GM18861 (cell line): ENCODE measurements at regions not wholly inside any gene's neighbourhood (a gene's known extent, or its start where the extent isn't known, plus 50 kb on each side); places are given as distances from the start of the nearest gene placed in this dataset.
"Not testable (repeated sequence)": the region's sequence is repeated elsewhere in the genome, so short reads cannot be mapped to it uniquely, and the experiment has no call there.

ENCODE experiments used
- ATAC-seq: cut with Tn5 transposase; IDR thresholded peaks from one replicate; pipeline ENCODE4 v1.9.1; 2021; ENCODE audit not compliant: unreplicated experiment

GRCh38 chr3:180743813-180744590 is 64.7 kb upstream of the CCDC39 start:
- no peak for ATAC-seq

GRCh38 chr3:180747805-180748361 is 68.6 kb upstream of the CCDC39 start:
- ATAC-seq, result no peak

- no peak for ATAC-seq
Observed at GRCh38 chr3:180749322-180749721, 70.0 kb upstream of the CCDC39 start.

GRCh38 chr3:180749796-180750195 is 70.5 kb upstream of the CCDC39 start:
- ATAC-seq, result no peak

- no peak for ATAC-seq
Observed at GRCh38 chr3:180755556-180755955, 76.3 kb upstream of the CCDC39 start.

GRCh38 chr3:180762866-180763265 is 83.6 kb upstream of the CCDC39 start:
- no peak for ATAC-seq

GRCh38 chr3:180764481-180764880 is 85.2 kb upstream of the CCDC39 start:
- no peak for ATAC-seq

GRCh38 chr3:180770639-180771038 is 91.3 kb upstream of the CCDC39 start:
- ATAC-seq, result no peak

GRCh38 chr3:180776433-180776832 is 97.1 kb upstream of the CCDC39 start:
- no peak for ATAC-seq

GRCh38 chr3:180782195-180782984 is 103.1 kb upstream of the CCDC39 start:
- ATAC-seq, result no peak

GRCh38 chr3:180786227-180786626 is 106.9 kb upstream of the CCDC39 start:
- ATAC-seq, result not testable (repeated sequence)

- no peak for ATAC-seq
Observed at GRCh38 chr3:180789774-180790173, 110.5 kb upstream of the CCDC39 start.

- no peak for ATAC-seq
Observed at GRCh38 chr3:180798197-180798596, 114.3 kb upstream of the FXR1 start.

- ATAC-seq, result peak; percentile 45
Observed at GRCh38 chr3:180802837-180803236, 109.6 kb upstream of the FXR1 start.

GRCh38 chr3:180804916-180805315 is 107.6 kb upstream of the FXR1 start:
- no peak for ATAC-seq

GRCh38 chr3:180808823-180809575 is 103.5 kb upstream of the FXR1 start:
- no peak for ATAC-seq

- no peak for ATAC-seq
Observed at GRCh38 chr3:180820400-180820799, 92.1 kb upstream of the FXR1 start.

- ATAC-seq, result no peak
Observed at GRCh38 chr3:180825964-180826363, 86.5 kb upstream of the FXR1 start.

GRCh38 chr3:180827171-180827570 is 85.3 kb upstream of the FXR1 start:
- no peak for ATAC-seq

- ATAC-seq, result no peak
Observed at GRCh38 chr3:180828001-180828720, 84.3 kb upstream of the FXR1 start.
